Stomach (tissue), 4 donors: ENCODE measurements at regions not wholly inside any gene's neighbourhood (a gene's known extent, or its start where the extent isn't known, plus 50 kb on each side); places are given as distances from the start of the nearest gene placed in this dataset.

Source experiments
- POLR2AphosphoS5 ChIP-seq, 3 donors: sonication (generic); formaldehyde crosslinking; IDR thresholded peaks; one replicate each; pipeline ENCODE4 v1.6.1; 2016; ENCODE audit warnings: antibody characterized with exemption in 3 of 3
- TF ChIP-seq, protein P1 (sequence below), 7 experiments: fragments of 450-650 bp in 4 of 7; fragments of 200-600 bp in 3 of 7; sonication (generic) in 3 of 7; IDR thresholded peaks; one replicate each; pipeline ENCODE4 v1.5.1; 2016 to 2019; ENCODE audit warnings: antibody characterized with exemption in 7 of 7, control low read depth in 2 of 7, mild to moderate bottlenecking in 1 of 7

DNA sequence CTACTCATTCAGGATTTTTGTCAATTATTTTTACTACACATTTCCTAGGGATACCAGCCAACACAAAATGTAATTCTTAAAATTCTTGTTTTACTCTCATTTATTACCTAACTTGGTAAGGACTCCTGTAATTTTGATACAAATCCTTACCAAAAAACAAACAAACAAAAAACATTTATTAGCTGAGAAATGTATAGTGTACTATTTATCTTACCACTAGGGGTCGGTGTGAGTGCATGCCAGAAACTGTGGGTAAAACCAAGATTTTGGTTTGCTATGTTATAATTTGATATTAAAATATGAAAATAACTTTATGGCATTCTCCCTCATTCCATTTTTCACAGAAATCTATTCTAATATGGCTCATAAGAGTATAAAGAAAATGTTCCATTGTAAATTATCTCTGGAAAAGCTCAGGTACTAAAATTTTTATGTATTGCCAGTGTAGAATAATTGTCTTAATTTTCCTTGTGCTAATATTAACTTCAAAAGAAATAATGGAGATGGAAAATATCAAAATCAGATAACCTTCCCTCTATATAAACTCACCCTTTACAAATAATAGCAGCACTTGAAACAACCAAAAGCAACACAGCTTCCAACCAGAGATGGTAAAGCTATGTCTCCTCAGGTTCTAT lies 290.8 kb upstream of the PCDH15 start:
- TF ChIP-seq, protein P1, sequence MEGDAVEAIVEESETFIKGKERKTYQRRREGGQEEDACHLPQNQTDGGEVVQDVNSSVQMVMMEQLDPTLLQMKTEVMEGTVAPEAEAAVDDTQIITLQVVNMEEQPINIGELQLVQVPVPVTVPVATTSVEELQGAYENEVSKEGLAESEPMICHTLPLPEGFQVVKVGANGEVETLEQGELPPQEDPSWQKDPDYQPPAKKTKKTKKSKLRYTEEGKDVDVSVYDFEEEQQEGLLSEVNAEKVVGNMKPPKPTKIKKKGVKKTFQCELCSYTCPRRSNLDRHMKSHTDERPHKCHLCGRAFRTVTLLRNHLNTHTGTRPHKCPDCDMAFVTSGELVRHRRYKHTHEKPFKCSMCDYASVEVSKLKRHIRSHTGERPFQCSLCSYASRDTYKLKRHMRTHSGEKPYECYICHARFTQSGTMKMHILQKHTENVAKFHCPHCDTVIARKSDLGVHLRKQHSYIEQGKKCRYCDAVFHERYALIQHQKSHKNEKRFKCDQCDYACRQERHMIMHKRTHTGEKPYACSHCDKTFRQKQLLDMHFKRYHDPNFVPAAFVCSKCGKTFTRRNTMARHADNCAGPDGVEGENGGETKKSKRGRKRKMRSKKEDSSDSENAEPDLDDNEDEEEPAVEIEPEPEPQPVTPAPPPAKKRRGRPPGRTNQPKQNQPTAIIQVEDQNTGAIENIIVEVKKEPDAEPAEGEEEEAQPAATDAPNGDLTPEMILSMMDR (IDR thresholded peaks at IDR 0.05): peak in 5 of 7 experiments; percentile 27 to 79 (median 49)
- TF ChIP-seq POLR2AphosphoS5 (IDR thresholded peaks at IDR 0.05): no peak
